ENCODE measurements at regions not wholly inside any gene's neighbourhood (a gene's known extent, or its start where the extent isn't known, plus 50 kb on each side); places are given as distances from the start of the nearest gene placed in this dataset.

DNA sequence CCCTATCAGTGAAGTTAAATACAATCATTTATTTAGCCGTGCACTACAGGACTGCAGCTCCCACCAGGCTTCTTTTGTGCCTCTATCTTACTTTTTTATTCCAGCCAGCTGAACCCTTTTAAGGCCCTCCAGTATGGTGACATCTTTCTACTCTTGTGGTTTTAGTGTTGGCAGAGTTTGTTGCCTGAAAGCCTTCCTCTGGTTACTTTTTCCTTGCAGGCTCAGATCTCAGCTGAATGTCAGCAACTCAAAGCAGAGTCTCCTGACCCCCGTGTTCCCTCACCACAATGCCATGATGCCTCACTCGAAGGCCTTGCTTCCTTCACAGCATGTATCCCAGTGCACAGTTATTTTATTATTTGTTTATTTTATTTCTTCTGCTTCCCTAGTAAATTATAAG lies 818.9 kb upstream of the LCORL start:
- DNase-seq (ENCODE audit: low read depth in 2 of 3, low spot score in 2 of 3) = no peak

- no peak for DNase-seq (ENCODE audit: low read depth in 2 of 3, low spot score in 2 of 3)
These were observed 794.8 kb upstream of the LCORL start for GRCh38 chr4:18816228-18816895.

DNA sequence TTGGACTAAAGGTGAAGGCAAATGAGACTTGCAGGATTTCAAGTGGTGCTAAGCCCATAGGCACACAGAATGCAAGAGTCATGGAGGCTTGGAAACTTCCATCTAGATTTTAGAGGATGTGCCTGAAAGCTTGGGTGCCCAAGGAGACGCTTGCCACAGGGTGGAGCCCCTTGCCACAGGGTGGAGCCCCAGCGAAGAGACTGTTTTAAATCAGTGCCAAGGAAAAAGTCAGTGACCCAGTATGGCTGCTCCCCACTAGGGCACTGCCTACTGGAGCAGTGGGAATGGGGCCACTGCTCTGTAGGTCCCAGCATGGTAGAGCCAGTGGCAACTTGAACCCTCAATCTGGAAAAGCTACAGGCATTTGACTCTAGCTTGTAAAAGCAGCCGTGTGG lies 794.2 kb upstream of the LCORL start:
- no peak for DNase-seq (ENCODE audit: low read depth in 2 of 3, low spot score in 2 of 3)

GRCh38 chr4:18815081-18815778 lies 793.7 kb upstream of the LCORL start:
- no peak for DNase-seq (ENCODE audit: low read depth in 2 of 3, low spot score in 2 of 3)

DNA sequence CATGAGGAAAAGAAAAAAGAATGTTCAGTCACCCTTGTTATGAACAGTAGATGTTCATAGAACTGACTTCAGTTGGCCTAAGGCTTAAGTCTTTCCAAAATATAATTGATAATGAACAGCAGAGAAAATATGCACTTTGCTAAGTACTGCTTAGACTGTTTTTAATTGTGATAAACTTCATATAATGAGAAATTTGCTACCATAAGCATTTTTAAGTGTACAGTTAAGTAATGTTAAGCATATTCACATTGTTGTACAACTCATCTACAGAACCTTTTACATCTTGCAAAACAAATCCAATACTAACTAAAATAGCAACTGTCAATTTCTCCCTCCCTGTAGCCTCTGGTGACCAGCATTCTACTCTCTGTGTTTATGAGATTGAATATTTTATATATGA lies 792.2 kb upstream of the LCORL start:
- no peak for DNase-seq (ENCODE audit: low read depth in 2 of 3, low spot score in 2 of 3)

GRCh38 chr4:18813055-18813454 lies 791.5 kb upstream of the LCORL start:
- no peak for DNase-seq (ENCODE audit: low read depth in 2 of 3, low spot score in 2 of 3)

GRCh38 chr4:18803781-18804180 lies 782.2 kb upstream of the LCORL start:
- DNase-seq (ENCODE audit: low read depth in 2 of 3, low spot score in 2 of 3) = no peak

DNA sequence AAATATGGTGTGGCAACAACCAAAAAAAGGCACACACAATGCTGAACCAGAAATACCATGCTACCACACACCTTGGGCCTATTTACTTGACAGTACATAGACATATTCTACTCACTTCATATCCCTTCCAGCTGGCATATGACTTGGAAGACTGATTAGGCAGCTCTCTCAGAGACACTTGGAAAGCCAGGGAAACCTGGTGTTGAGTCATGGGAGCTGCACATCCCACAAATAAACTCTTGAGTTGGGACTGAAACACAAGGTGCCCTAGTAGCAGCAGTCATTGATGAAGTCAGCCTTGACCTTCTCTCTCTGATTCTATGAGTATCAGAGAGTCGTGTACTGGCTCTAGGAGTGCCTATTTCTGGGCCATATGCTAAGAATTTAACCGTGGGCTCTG lies 776.6 kb upstream of the LCORL start:
- DNase-seq (ENCODE audit: low read depth in 2 of 3, low spot score in 2 of 3) = no peak

DNA sequence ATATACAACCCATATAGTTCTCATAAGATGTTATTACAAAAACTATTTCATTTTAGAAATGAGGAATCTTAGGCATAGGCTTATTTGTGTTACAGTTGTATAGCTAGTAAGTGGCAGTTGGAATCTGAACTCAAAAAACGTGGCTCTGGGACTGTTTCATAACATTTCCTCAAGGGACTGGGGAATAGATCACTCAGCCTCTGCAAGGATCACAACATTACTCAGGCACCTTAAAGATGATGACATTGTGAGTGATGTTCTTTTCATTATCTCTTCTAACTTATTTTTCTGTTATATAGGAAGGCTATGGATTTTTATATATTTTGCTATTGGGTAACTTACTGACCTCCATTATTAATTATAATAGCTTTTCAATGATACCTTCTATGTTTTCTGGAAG lies 774.2 kb upstream of the LCORL start:
- no peak for DNase-seq (ENCODE audit: low read depth in 2 of 3, low spot score in 2 of 3)

DNA sequence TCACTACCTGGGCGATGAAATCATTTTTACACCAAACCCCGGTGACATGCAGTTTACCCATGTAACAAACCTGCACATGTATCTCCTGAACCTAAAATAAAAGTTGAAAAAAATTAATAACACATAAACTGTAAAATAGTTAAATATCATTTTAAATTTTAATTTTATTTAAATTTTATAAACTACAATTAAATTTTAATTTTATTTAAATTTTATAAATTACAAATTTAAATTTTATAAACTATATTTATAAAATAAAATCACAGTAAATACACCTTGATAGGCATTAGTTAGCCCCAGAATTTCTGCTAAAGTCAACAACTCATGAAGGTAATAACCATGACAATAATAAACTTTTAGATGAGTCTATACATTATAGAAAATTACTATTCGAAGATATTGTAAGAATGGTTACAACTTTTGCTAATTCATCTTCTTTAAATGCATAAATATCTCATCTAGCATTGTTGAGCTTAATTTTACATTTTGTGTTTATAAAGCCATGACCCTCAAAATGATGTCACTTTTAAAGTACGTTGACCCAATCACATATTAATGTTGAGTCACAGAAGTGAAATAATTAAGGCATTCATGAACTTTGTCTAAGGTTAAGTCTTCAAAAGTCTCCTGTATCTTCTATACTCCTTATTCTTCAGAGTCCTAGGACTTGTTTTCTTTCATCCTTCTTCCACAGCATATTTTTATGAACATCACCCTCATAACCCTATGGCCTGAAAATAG lies 755.8 kb upstream of the LCORL start:
- DNase-seq (ENCODE audit: low read depth in 2 of 3, low spot score in 2 of 3) = no peak

GRCh38 chr4:18767921-18768320 lies 746.4 kb upstream of the LCORL start:
- no peak for DNase-seq (ENCODE audit: low read depth in 2 of 3, low spot score in 2 of 3)

- no peak for DNase-seq (ENCODE audit: low read depth in 2 of 3, low spot score in 2 of 3)
These were observed 735.1 kb upstream of the LCORL start for GRCh38 chr4:18756671-18757070.

- no peak for DNase-seq (ENCODE audit: low read depth in 2 of 3, low spot score in 2 of 3)
These were observed 732.6 kb upstream of the LCORL start for GRCh38 chr4:18754180-18754579.

GRCh38 chr4:18751083-18751482 lies 729.5 kb upstream of the LCORL start:
- no peak for DNase-seq (ENCODE audit: low read depth in 2 of 3, low spot score in 2 of 3)

DNA sequence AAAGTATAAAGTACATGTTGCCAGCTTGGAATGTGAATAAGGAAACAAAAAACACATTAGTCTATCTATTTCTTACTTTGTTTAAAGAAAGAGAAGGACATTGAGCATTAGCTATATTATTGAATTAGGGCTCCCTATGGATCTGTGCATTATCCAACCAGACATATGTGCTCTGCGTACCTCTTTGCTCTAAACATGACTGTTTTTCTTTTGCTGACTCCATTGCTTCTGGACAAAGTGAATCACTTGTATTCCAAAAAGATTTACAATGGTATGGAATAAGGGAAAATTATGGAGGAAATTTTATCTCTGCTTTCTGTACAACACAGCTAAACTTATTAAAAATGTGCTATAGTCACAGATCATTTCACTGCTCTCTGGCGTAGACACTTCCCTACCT lies 727.8 kb upstream of the LCORL start:
- DNase-seq (ENCODE audit: low read depth in 2 of 3, low spot score in 2 of 3) = no peak

GRCh38 chr4:18736551-18736950 lies 715.0 kb upstream of the LCORL start:
- DNase-seq (ENCODE audit: low read depth in 2 of 3, low spot score in 2 of 3) = no peak

GRCh38 chr4:18735740-18736268 lies 714.2 kb upstream of the LCORL start:
- DNase-seq (ENCODE audit: low read depth in 2 of 3, low spot score in 2 of 3) = no peak

DNA sequence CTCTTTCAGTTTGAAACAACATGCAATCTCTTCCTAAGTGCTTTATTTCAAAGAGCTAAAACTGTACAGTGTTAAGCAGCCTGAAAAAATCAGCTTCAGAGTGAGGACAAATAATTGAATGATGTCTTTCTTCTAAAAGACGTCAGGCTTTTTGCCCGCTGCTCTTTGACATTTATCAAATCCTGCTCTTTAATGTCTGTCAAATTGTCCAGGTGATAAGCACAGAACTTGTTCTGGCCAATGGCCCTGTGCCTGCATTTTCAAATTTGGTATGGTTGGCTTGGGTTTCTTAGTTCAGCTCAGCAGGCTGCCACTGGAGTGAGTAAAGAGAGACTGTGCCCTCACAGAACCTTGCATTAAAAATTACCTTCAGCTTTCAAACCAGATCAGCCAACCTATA lies 712.9 kb upstream of the LCORL start:
- DNase-seq (ENCODE audit: low read depth in 2 of 3, low spot score in 2 of 3) = no peak

- no peak for DNase-seq (ENCODE audit: low read depth in 2 of 3, low spot score in 2 of 3)
These were observed 712.4 kb upstream of the LCORL start for GRCh38 chr4:18733961-18734360.

DNA sequence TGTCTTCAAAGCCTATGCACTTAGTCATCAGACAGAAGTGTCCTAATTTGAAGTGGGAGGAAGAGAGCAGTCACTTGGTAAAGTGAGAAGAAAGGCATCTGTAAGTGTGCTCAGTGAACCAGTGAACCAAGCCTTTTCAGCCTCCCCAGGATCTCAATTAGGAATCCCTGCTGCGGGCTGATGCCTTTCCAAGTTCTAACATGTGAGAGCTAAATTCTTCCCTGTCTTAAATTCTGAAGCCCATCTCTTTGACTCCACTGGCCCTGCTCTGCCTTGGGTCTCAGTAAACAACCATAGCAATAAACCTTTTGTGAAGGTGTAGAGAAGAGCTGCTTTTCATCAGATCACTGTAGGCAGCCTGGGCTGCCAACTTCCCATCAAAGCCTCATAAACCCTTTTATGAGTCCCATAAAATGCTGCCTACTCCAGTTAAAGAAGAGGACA lies 701.2 kb upstream of the LCORL start:
- no peak for DNase-seq (ENCODE audit: low read depth in 2 of 3, low spot score in 2 of 3)

GRCh38 chr4:18698119-18698883 lies 676.7 kb upstream of the LCORL start:
- no peak for DNase-seq (ENCODE audit: low read depth in 2 of 3, low spot score in 2 of 3)
